HepG2 (cell line): ENCODE measurements at regions not wholly inside any gene's neighbourhood (a gene's known extent, or its start where the extent isn't known, plus 50 kb on each side); places are given as distances from the start of the nearest gene placed in this dataset.

Experiments used
- ATAC-seq: fragments of 200-7000 bp; cut with Tn5 transposase; 3 replicates; pipeline ENCODE4 v1.9.1; 2020; ENCODE audit warnings: mild to moderate bottlenecking, moderate library complexity
- BruUV-seq: library from RNA; stranded (reverse); fragments of 400-500 nt; replicated peaks from 2 replicates; lab custom pipeline; 2021; lab: Mats Ljungman, UMichigan
- CTCF ChIA-PET: fragments of 300-600 bp; formaldehyde crosslinking; extraction: SDS; loops from one replicate; lab custom pipeline; 2021; ENCODE audit warnings: low total read pairs, inconsistent platforms, low intra/inter-chr PET ratio; lab: Yijun Ruan, JAX
- POLR2A ChIA-PET: fragments of 350-600 bp; sonication (Branson Sonifier 250); formaldehyde crosslinking; loops from one replicate; lab custom pipeline; 2020; ENCODE audit warnings: antibody characterized with exemption, inconsistent platforms; lab: Yijun Ruan, JAX
- DNase-seq: peaks from one replicate; pipeline ENCODE4 v3.0.0-alpha.2; 2015; ENCODE audit warnings: low spot score
- FAIRE-seq: peaks from 3 replicates; lab custom pipeline; 2011; peaks lifted over from hg19 to GRCh38; lab: Jason Lieb, UNC
- H2AFZ ChIP-seq: one replicate; pipeline ENCODE4 v1.6.1; 2011; ENCODE audit warnings: low read length, inconsistent platforms
- H3K27ac ChIP-seq: fragments of 300-600 bp; 3 replicates; pipeline ENCODE4 v1.8.0; 2011; ENCODE audit warnings: mixed run types, mild to moderate bottlenecking, mixed read lengths, low read length, inconsistent platforms; ENCODE audit not compliant: insufficient read depth; ENCODE audit errors: extremely low read length
- H3K27me3 ChIP-seq, 2 experiments: fragments of 200-600 bp in 1 of 2; 2 replicates in 1 of 2; 3 replicates in 1 of 2; pipeline versions ENCODE4 v1.6.0 to v1.8.0; 2011; ENCODE audit warnings: low read length in 2 of 2, mild to moderate bottlenecking in 2 of 2, moderate library complexity in 2 of 2, inconsistent platforms in 1 of 2; ENCODE audit not compliant: insufficient read depth in 2 of 2, control insufficient read depth in 1 of 2
- H3K36me3 ChIP-seq, 2 experiments: fragments of 200-600 bp in 1 of 2; replicated peaks in 1 of 2; 2 replicates in 1 of 2; 3 replicates in 1 of 2; pipeline versions ENCODE4 v1.5.1 to v1.8.0; 2011; ENCODE audit warnings: low read length in 2 of 2, inconsistent platforms in 1 of 2; ENCODE audit not compliant: insufficient read depth in 2 of 2, control insufficient read depth in 1 of 2
- H3K4me1 ChIP-seq: 2 replicates; pipeline ENCODE4 v1.5.1; 2012; ENCODE audit warnings: low read length, inconsistent platforms; ENCODE audit not compliant: insufficient read depth
- H3K4me2 ChIP-seq: 2 replicates; pipeline ENCODE4 v1.6.0; 2011; ENCODE audit warnings: low read depth, low read length, inconsistent platforms
- H3K4me3 ChIP-seq, 3 experiments: fragments of 200-600 bp in 1 of 3; sonication (generic), shearing (Covaris generic) in 1 of 3; replicated peaks in 1 of 3; 2 replicates each; pipeline ENCODE4 v1.5.1; 2011 to 2016; ENCODE audit warnings: low read length in 3 of 3, inconsistent platforms in 2 of 3, low read depth in 2 of 3, mild to moderate bottlenecking in 2 of 3, control low read depth in 1 of 3, mixed read lengths in 1 of 3; ENCODE audit not compliant: insufficient read depth in 1 of 3
- H3K79me2 ChIP-seq: one replicate; pipeline ENCODE4 v1.6.1; 2011; ENCODE audit warnings: low read length, inconsistent platforms; ENCODE audit not compliant: insufficient read depth
- H3K9ac ChIP-seq: 2 replicates; pipeline ENCODE4 v1.6.0; 2011; ENCODE audit warnings: mild to moderate bottlenecking, low read depth, low read length, inconsistent platforms; ENCODE audit not compliant: insufficient read depth
- H3K9me3 ChIP-seq: 2 replicates; pipeline ENCODE4 v1.5.1; 2012; ENCODE audit warnings: mild to moderate bottlenecking, low read length
- H4K20me1 ChIP-seq: 2 replicates; pipeline ENCODE4 v1.6.0; 2011; ENCODE audit warnings: inconsistent platforms, mild to moderate bottlenecking, low read length, moderate library complexity; ENCODE audit not compliant: insufficient read depth
- ATF7-NPFF ChIP-seq: sonication (generic); formaldehyde crosslinking; IDR thresholded peaks from 2 replicates; pipeline ENCODE4 v1.8.1; 2023; ENCODE audit warnings: mild to moderate bottlenecking, low read depth, missing genetic modification reagents, moderate library complexity
- CTCF ChIP-seq: sonication (generic); formaldehyde crosslinking; IDR thresholded peaks from 2 replicates; pipeline ENCODE4 v1.5.0; 2020; ENCODE audit warnings: mild to moderate bottlenecking, missing genetic modification reagents, moderate library complexity
- FOXP4 ChIP-seq: sonication (generic); formaldehyde crosslinking; IDR thresholded peaks from 2 replicates; pipeline ENCODE4 v1.4.0; 2020; ENCODE audit warnings: missing genetic modification reagents
- GTF3A ChIP-seq: sonication (generic); formaldehyde crosslinking; conservative IDR thresholded peaks from 2 replicates; pipeline ENCODE4 v1.4.0; 2020; ENCODE audit warnings: mild to moderate bottlenecking, missing genetic modification reagents
- HMG20A ChIP-seq: IDR thresholded peaks from 2 replicates; pipeline ENCODE4 v1.6.1; 2016; ENCODE audit warnings: borderline replicate concordance
- ISL2 ChIP-seq: sonication (generic); formaldehyde crosslinking; IDR thresholded peaks from 2 replicates; pipeline ENCODE4 v1.5.0; 2020; ENCODE audit warnings: missing genetic modification reagents
- KDM6A ChIP-seq: IDR thresholded peaks from 2 replicates; pipeline ENCODE4 v1.6.1; 2016; ENCODE audit warnings: low read depth
- MAX ChIP-seq: IDR thresholded peaks from 2 replicates; pipeline ENCODE4 v1.6.1; 2012; ENCODE audit warnings: inconsistent platforms
- MXD4 ChIP-seq: IDR thresholded peaks from 2 replicates; pipeline ENCODE4 v1.6.1; 2016; ENCODE audit warnings: mild to moderate bottlenecking, missing biosample characterization, missing genetic modification reagents
- NFKB2 ChIP-seq: sonication (generic); formaldehyde crosslinking; IDR thresholded peaks from 2 replicates; pipeline ENCODE4 v1.4.0; 2020; ENCODE audit warnings: missing genetic modification reagents, borderline replicate concordance
- RNF219 ChIP-seq: sonication (generic); formaldehyde crosslinking; IDR thresholded peaks from 2 replicates; pipeline ENCODE4 v1.5.0; 2020; ENCODE audit warnings: mild to moderate bottlenecking, missing genetic modification reagents
- THYN1 ChIP-seq: sonication (generic); formaldehyde crosslinking; IDR thresholded peaks from 2 replicates; pipeline ENCODE4 v1.8.1; 2023; ENCODE audit warnings: low read depth, mild to moderate bottlenecking, moderate library complexity, missing genetic modification reagents, borderline replicate concordance
- ZNF17 ChIP-seq: sonication (generic); formaldehyde crosslinking; IDR thresholded peaks from 2 replicates; pipeline ENCODE4 v1.5.0; 2020; ENCODE audit warnings: mild to moderate bottlenecking, missing genetic modification reagents
- ZNF501 ChIP-seq: sonication (generic); formaldehyde crosslinking; IDR thresholded peaks from 2 replicates; pipeline ENCODE4 v1.5.1; 2020; ENCODE audit warnings: mild to moderate bottlenecking, moderate library complexity, missing genetic modification reagents
- ZNF777 ChIP-seq: sonication (generic); formaldehyde crosslinking; IDR thresholded peaks from 2 replicates; pipeline ENCODE4 v1.4.0; 2020; ENCODE audit warnings: missing genetic modification reagents
- WGBS: methylation state at CpG from one replicate; pipeline ENCODE4 v1.1.6; 2017; ENCODE audit warnings: low lambda C conversion rate; 5-methylcytosine and 5-hydroxymethylcytosine counted together
- in situ Hi-C: cut with HindIII; loops from 2 replicates; pipeline ENCODE4 v1.10.0; 2017; ENCODE audit warnings: low pct_unique_long_range_greater_than_20kb; ENCODE audit not compliant: extremely low pct_ligation_motif_present
- intact Hi-C: fragments of 100-400 bp; cut with micrococcal nuclease; formaldehyde crosslinking; loops from one replicate; pipeline ENCODE4 v1.10.0; 2022; ENCODE audit not compliant: unreplicated experiment
- TF ChIP-seq, protein P1 (sequence below): sonication (generic); formaldehyde crosslinking; IDR thresholded peaks from 2 replicates; pipeline ENCODE4 v1.4.0; 2020; ENCODE audit warnings: missing genetic modification reagents

GRCh38 chr6:7045746-7046145 is 62.0 kb upstream of the RREB1 start (continued):
- TF ChIP-seq ISL2 (CRISPR knock-in tag) (no peak), KDM6A (CRISPR knock-in tag) (no peak)

DNA sequence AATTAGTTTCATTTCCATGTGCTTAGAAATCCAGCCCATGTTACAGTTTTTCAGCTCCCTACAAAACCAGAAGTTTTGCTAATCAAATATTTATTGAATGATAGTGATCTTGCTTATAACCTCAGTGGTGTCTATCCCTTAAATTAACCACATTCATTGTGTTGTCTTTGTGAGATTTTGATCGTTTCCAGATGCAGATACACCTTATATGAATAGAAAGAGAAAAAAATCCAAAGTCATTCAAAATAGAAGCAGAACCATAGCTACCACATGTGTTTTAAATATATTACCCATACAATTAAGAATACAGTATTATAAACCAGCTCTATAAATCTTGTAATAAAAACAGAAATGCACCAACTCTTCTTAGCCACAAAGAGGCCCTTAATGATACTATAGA is 60.6 kb upstream of the RREB1 start:
- intact Hi-C loops, result no loop called here
- ChIA-PET CTCF (no interaction called here), POLR2A (interaction anchor here (0.9 kb wide), 1 partner anchor 11 kb away, joined by 3 read pairs; no protein-coding TSS in a partner anchor)
- Histone ChIP-seq H3K9ac (no peak overlapping the region), H3K9me3 (no peaks in the 10 kb centered on the region), H3K79me2 (no peaks in the 10 kb centered on the region), H3K4me2 (no peak overlapping the region), H3K27ac (no peak overlapping the region), H3K4me1 (peaks cover 26% of the 10 kb centered on the region), H3K36me3 (no peaks in the 10 kb centered on the region), H3K4me3 (no peak overlapping the region), H3K27me3 (no peaks in the 10 kb centered on the region; a peak in 1 of 5 replicates), H2AFZ (no peak overlapping the region), H4K20me1 (no peaks in the 10 kb centered on the region)
- no TSS peak for BruUV-seq
- TF ChIP-seq FOXP4 (CRISPR knock-in tag) (no peak), MXD4 (no peak), NFKB2 (CRISPR knock-in tag) (no peak), THYN1 (CRISPR knock-in tag) (no peak), ZNF501 (CRISPR knock-in tag) (no peak), CTCF (CRISPR knock-in tag) (no peak), MAX (no peak), GTF3A (CRISPR knock-in tag) (no peak), ATF7-NPFF (no peak), RNF219 (no peak), HMG20A (CRISPR knock-in tag) (no peak), ZNF777 (CRISPR knock-in tag) (no peak), ZNF17 (no peak)
- TF ChIP-seq, protein P1, sequence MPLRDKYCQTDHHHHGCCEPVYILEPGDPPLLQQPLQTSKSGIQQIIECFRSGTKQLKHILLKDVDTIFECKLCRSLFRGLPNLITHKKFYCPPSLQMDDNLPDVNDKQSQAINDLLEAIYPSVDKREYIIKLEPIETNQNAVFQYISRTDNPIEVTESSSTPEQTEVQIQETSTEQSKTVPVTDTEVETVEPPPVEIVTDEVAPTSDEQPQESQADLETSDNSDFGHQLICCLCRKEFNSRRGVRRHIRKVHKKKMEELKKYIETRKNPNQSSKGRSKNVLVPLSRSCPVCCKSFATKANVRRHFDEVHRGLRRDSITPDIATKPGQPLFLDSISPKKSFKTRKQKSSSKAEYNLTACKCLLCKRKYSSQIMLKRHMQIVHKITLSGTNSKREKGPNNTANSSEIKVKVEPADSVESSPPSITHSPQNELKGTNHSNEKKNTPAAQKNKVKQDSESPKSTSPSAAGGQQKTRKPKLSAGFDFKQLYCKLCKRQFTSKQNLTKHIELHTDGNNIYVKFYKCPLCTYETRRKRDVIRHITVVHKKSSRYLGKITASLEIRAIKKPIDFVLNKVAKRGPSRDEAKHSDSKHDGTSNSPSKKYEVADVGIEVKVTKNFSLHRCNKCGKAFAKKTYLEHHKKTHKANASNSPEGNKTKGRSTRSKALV, result no peak
- DNase-seq (no peak), ATAC-seq (no peak), FAIRE-seq (no peak)
- WGBS, result 2% methylated on average over 1 of the region's 1 CpG
- in situ Hi-C loops, result no loop called here
